HG03175 (cell line): ENCODE measurements at regions not wholly inside any gene's neighbourhood (a gene's known extent, or its start where the extent isn't known, plus 50 kb on each side); places are given as distances from the start of the nearest gene placed in this dataset.

Experiments
- ATAC-seq: cut with Tn5 transposase; IDR thresholded peaks from one replicate; pipeline ENCODE4 v1.9.1; 2021; ENCODE audit warnings: mild to moderate bottlenecking, moderate library complexity; ENCODE audit not compliant: unreplicated experiment

GRCh38 chr4:156252358-156252921 is 298.8 kb upstream of the CTSO start:
- ATAC-seq = no peak

GRCh38 chr4:156251373-156252065 is 297.9 kb upstream of the CTSO start:
- no peak for ATAC-seq

- no peak for ATAC-seq
These were observed 295.3 kb upstream of the CTSO start for GRCh38 chr4:156248917-156249316.

GRCh38 chr4:156247470-156247869 is 293.8 kb upstream of the CTSO start:
- no peak for ATAC-seq

GRCh38 chr4:156243015-156243414 is 289.3 kb upstream of the CTSO start:
- no peak for ATAC-seq

- ATAC-seq = no peak
These were observed 288.7 kb upstream of the CTSO start for GRCh38 chr4:156242390-156242789.

- no peak for ATAC-seq
These were observed 288.2 kb upstream of the CTSO start for GRCh38 chr4:156241896-156242295.

- no peak for ATAC-seq
These were observed 284.5 kb upstream of the CTSO start for GRCh38 chr4:156238171-156238570.

GRCh38 chr4:156237231-156237630 is 283.6 kb upstream of the CTSO start:
- no peak for ATAC-seq

- ATAC-seq = no peak
These were observed 276.5 kb upstream of the CTSO start for GRCh38 chr4:156230176-156230575.

GRCh38 chr4:156228676-156229075 is 275.0 kb upstream of the CTSO start:
- no peak for ATAC-seq

- no peak for ATAC-seq
These were observed 273.7 kb upstream of the CTSO start for GRCh38 chr4:156227321-156227720.

- no peak for ATAC-seq
These were observed 270.3 kb upstream of the CTSO start for GRCh38 chr4:156223985-156224384.

GRCh38 chr4:156217236-156217635 is 263.6 kb upstream of the CTSO start:
- no peak for ATAC-seq

GRCh38 chr4:156201050-156201449 is 247.4 kb upstream of the CTSO start:
- ATAC-seq = peak; percentile 99

- ATAC-seq = no peak
These were observed 244.8 kb upstream of the CTSO start for GRCh38 chr4:156198511-156198910.

GRCh38 chr4:156197216-156197615 is 243.6 kb upstream of the CTSO start:
- ATAC-seq = no peak

- no peak for ATAC-seq
These were observed 243.1 kb upstream of the CTSO start for GRCh38 chr4:156196722-156197121.

- ATAC-seq = peak; percentile 94
These were observed 242.2 kb upstream of the CTSO start for GRCh38 chr4:156195914-156196313.

GRCh38 chr4:156194896-156195295 is 241.2 kb upstream of the CTSO start:
- no peak for ATAC-seq

- ATAC-seq = no peak
These were observed 240.1 kb upstream of the CTSO start for GRCh38 chr4:156193800-156194199.

- ATAC-seq = no peak
These were observed 239.4 kb upstream of the CTSO start for GRCh38 chr4:156193106-156193505.

GRCh38 chr4:156192033-156192432 is 238.4 kb upstream of the CTSO start:
- no peak for ATAC-seq
